ENCODE measurements at regions not wholly inside any gene's neighbourhood (a gene's known extent, or its start where the extent isn't known, plus 50 kb on each side); places are given as distances from the start of the nearest gene placed in this dataset.

GRCh38 chr13:51518827-51519226 lies 65.4 kb upstream of the WDFY2 start:
- DNase-seq (ENCODE audit: low spot score): peak; percentile 54

DNA sequence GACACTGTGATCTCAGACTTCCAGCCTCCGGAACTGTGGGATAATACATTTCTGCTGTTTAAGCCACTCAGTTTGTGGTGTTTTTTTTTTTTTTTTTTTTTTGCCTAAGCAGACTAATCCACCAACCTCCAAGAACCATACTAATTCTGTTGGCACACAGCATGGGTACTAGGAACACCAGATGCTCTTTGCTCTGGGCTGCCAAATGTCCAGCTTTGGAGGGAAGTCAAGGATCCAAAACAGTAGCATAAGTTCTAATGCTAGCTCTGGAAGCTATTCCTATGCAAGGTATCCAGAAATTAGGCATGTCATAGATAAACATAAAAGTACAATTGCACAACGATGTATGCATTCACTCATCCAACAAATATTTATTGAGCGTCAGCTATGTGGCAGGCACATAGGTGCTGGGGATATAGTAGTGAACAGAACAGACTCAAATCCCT lies 64.5 kb upstream of the WDFY2 start:
- no peak for DNase-seq (ENCODE audit: low spot score)

GRCh38 chr13:51520524-51520923 lies 63.7 kb upstream of the WDFY2 start:
- no peak for DNase-seq (ENCODE audit: low spot score)

DNA sequence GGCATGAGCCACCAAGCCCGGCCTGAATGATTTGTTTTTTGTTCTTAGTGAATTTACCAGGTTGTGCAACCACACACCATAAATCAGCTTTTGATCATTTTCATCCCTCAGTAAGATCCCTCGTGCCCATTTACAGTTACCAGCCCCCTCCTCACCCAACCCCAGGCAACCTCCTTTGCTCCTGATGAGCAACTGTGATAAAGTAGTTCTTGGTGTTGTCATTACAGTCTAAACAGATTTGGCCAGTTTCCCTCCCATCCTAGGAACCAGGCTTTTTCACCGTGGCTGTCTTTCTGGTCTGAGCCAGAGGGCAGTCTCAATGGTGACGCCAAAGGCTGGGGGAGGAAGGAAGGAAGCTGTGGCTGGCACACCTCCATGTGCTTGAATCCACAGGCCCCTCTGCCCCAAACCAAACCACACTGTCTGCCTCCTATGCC lies 61.2 kb upstream of the WDFY2 start:
- DNase-seq (ENCODE audit: low spot score): no peak

DNA sequence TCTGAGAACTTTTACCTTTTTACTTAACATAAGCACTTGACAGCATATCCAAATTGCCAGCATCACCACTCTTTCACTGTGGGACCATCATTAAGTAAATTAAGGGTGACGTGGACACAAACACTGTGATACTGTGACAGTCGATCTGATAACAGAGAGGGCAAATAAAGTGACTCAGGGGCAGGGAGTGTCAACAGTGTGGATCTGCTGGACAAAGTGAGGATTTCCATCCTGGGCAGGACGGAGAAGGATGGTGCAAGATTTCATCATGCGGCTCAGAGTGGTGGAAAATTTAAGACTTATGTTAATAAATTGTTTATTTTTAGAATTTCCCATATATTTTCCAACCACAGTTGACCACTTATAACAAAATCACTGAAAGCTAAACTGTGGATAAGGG lies 60.0 kb upstream of the WDFY2 start:
- no peak for DNase-seq (ENCODE audit: low spot score)

DNA sequence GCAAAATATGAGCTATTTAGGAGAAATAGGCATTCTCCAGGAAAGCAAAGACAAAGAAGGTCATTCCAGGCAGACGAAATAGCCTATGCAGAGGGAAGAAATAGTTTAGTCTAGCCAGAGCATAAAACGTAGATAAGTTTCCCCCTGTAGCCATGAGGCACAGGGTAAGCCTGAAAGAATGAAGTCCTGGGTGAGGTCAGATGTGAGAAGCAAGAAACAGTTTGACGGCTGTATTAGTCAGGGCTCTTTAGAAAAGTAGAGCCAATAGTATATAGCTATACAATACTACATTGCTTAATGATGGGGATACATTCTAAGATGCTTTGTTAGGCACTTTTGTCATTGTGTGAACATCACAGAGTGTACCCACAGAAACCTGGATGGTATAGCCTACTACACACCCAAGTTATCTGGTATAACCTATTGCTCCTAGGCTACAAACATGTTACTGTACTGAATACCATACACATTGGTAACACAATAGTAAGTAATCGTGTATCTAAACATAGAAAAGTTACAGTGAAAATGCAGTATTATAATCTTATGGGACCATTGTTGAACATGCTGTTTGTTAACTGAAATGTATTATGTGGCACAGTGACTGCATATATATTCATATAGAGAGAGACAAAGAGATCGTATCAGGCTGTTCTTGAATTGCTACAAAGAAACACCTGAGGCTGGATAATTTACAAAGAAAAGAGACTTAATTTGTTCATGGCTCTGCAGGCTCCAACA lies 59.3 kb upstream of the WDFY2 start:
- DNase-seq (ENCODE audit: low spot score): peak; percentile 25

GRCh38 chr13:51525567-51526167 lies 58.6 kb upstream of the WDFY2 start:
- peak; percentile 24 for DNase-seq (ENCODE audit: low spot score)

- no peak for DNase-seq (ENCODE audit: low spot score)
Measured at GRCh38 chr13:51526202-51526601, 58.1 kb upstream of the WDFY2 start.

DNA sequence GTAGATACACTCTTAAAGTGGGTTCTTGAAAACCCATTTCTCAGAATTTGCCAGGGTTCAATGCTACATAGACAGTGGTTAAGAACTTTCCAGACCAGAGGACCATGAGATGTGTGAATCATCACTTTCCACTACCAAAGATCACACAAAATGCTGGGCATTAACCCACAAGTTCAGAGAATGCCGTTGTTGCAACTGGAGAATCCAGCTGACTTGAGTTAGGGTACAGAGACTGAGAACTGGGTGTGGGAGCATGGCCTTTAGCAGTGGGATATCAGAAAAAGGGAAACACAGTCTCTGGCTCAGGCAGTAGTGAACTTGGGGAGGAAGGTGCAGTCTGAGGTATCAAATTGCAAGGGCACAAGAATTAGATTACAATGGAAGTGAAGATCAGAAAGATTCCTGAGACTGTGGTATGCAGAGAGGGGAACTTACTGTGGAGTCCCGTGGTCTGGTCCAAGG lies 51.5 kb upstream of the WDFY2 start:
- no peak for DNase-seq (ENCODE audit: low spot score)

DNA sequence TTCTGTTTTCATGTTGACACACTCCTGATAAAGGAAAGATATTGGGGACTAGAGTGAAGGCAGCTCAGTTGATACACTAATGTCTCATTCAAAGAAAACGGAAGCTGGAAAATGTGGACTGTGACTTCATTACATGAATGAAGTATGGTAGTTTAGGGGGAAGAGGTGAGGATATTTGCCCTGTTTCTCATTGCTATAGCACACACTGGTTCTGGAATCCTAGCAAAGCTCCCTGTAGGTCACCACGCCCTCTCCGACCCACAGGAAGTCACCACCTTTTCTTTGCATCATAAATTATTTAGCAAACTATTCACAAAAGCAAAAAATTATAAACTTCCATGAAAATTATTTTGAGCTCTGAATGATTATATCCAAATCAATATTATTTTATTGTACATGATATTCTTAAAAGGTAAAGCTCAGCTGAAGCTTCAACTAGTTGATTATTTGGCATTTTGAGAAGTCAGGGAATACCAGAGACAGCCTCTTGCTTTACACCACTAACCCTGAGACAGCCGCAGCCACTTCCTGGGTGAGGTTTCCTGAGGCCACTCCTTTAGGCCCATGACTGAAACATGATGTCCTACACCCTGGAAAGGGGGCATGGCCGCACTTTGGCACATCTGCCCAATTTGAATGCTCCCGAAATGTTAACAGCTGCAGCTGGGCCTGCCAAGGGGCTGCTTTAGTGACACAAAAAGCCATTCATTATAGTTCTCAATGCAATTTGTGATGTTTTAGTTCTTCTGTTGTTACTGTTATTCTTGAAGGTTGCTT lies 50.0 kb upstream of the WDFY2 start:
- DNase-seq (ENCODE audit: low spot score): no peak
